Neuronal stem cell (in vitro differentiated cells): ENCODE measurements at regions not wholly inside any gene's neighbourhood (a gene's known extent, or its start where the extent isn't known, plus 50 kb on each side); places are given as distances from the start of the nearest gene placed in this dataset.

ENCODE experiments used
- DNase-seq: peaks from one replicate; pipeline ENCODE4 v3.0.0-alpha.2; 2013; ENCODE audit warnings: low spot score
- H2AFZ ChIP-seq: one replicate; pipeline ENCODE4 v1.6.1; 2013; ENCODE audit warnings: mild to moderate bottlenecking, low read length, inconsistent platforms
- H2AK5ac ChIP-seq: 2 replicates; pipeline ENCODE4 v1.6.1; 2013; ENCODE audit warnings: low read depth, mild to moderate bottlenecking, inconsistent platforms, low read length, moderate library complexity, mixed read lengths
- H2BK120ac ChIP-seq: 2 replicates; pipeline ENCODE4 v1.6.1; 2013; ENCODE audit warnings: low read depth, mild to moderate bottlenecking, inconsistent platforms, low read length, moderate library complexity, mixed read lengths
- H2BK12ac ChIP-seq: one replicate; pipeline ENCODE4 v1.6.1; 2013; ENCODE audit warnings: low read length, inconsistent platforms
- H2BK15ac ChIP-seq: 2 replicates; pipeline ENCODE4 v1.6.1; 2013; ENCODE audit warnings: mild to moderate bottlenecking, low read length, inconsistent platforms, mixed read lengths
- H2BK5ac ChIP-seq: one replicate; pipeline ENCODE4 v1.6.1; 2013; ENCODE audit warnings: inconsistent platforms, mild to moderate bottlenecking, low read length, moderate library complexity
- H3K14ac ChIP-seq: one replicate; pipeline ENCODE4 v1.6.1; 2013; ENCODE audit warnings: low read length, inconsistent platforms
- H3K18ac ChIP-seq: 2 replicates; pipeline ENCODE4 v1.6.1; 2013; ENCODE audit warnings: low read length, inconsistent platforms
- H3K23ac ChIP-seq: 2 replicates; pipeline ENCODE4 v1.6.1; 2013; ENCODE audit warnings: low read depth, mild to moderate bottlenecking, mixed read lengths, low read length, inconsistent platforms; ENCODE audit not compliant: poor library complexity
- H3K27ac ChIP-seq: replicated peaks from 3 replicates; pipeline ENCODE4 v1.5.1; 2013; ENCODE audit warnings: low read length, inconsistent platforms
- H3K27me3 ChIP-seq, 3 experiments: 2 replicates each; pipeline ENCODE4 v1.6.1; 2013; ENCODE audit warnings: low read length in 3 of 3, mild to moderate bottlenecking in 2 of 3, inconsistent platforms in 1 of 3, low read depth in 1 of 3, mixed read lengths in 1 of 3, moderate library complexity in 1 of 3; ENCODE audit not compliant: control insufficient read depth in 3 of 3, insufficient read depth in 3 of 3
- H3K36me3 ChIP-seq, 2 donors: replicated peaks in 1 of 2; 2 replicates each; pipeline ENCODE4 v1.6.1; 2013; ENCODE audit warnings: low read length in 2 of 2; ENCODE audit not compliant: control insufficient read depth in 2 of 2, insufficient read depth in 2 of 2
- H3K4ac ChIP-seq: 2 replicates; pipeline ENCODE4 v1.6.1; 2013; ENCODE audit warnings: inconsistent platforms, mild to moderate bottlenecking, low read length, moderate library complexity
- H3K4me1 ChIP-seq, 2 donors: 1 replicate in 1 of 2; 2 replicates in 1 of 2; pipeline ENCODE4 v1.6.1; 2013; ENCODE audit warnings: low read length in 2 of 2, low read depth in 1 of 2; ENCODE audit not compliant: control insufficient read depth in 2 of 2, insufficient read depth in 1 of 2
- H3K4me2 ChIP-seq: one replicate; pipeline ENCODE4 v1.6.1; 2013; ENCODE audit warnings: mild to moderate bottlenecking, low read length, inconsistent platforms; ENCODE audit not compliant: insufficient read depth, poor library complexity, severe bottlenecking
- H3K4me3 ChIP-seq, 2 donors: 2 replicates each; pipeline ENCODE4 v1.5.1; 2013; ENCODE audit warnings: low read length in 2 of 2, mild to moderate bottlenecking in 2 of 2, inconsistent platforms in 1 of 2, moderate library complexity in 1 of 2
- H3K79me1 ChIP-seq: one replicate; pipeline ENCODE4 v1.6.1; 2013; ENCODE audit warnings: low read depth, mild to moderate bottlenecking, inconsistent platforms, low read length, moderate library complexity
- H3K9ac ChIP-seq: one replicate; pipeline ENCODE4 v1.6.1; 2013; ENCODE audit warnings: mild to moderate bottlenecking, low read depth, low read length, inconsistent platforms; ENCODE audit not compliant: poor library complexity
- H3K9me3 ChIP-seq, 2 donors: replicated peaks in 1 of 2; 2 replicates each; pipeline versions ENCODE3 to v1.6.1; 2013; ENCODE audit warnings: low read length in 2 of 2, mild to moderate bottlenecking in 2 of 2, inconsistent platforms in 1 of 2, low read depth in 1 of 2, mixed read lengths in 1 of 2, moderate library complexity in 1 of 2; ENCODE audit not compliant: control insufficient read depth in 2 of 2, insufficient read depth in 1 of 2
- H4K8ac ChIP-seq: one replicate; pipeline ENCODE4 v1.6.1; 2013; ENCODE audit warnings: low read depth, mild to moderate bottlenecking, inconsistent platforms, low read length, moderate library complexity
- H4K91ac ChIP-seq: one replicate; pipeline ENCODE4 v1.6.1; 2013; ENCODE audit warnings: low read length, low read depth, mild to moderate bottlenecking, inconsistent platforms; ENCODE audit not compliant: poor library complexity
- WGBS, 2 donors: extraction: QIAGEN DNeasy Blood & Tissue Kit; methylation state at CpG; one replicate each; pipeline ENCODE4 v1.1.7; 2013; ENCODE audit warnings: missing lambda C conversion rate in 2 of 2, mixed read lengths in 1 of 2; ENCODE audit not compliant: insufficient read length in 2 of 2, insufficient replicate concordance in 1 of 2; ENCODE audit errors: extremely low coverage in 2 of 2; 5-methylcytosine and 5-hydroxymethylcytosine counted together

- Histone ChIP-seq H2BK15ac (no peak overlapping the region), H3K9me3 (no peaks in the 10 kb centered on the region), H2AK5ac (no peak overlapping the region), H3K4me2 (no peak overlapping the region), H2AFZ (peak overlapping the region; percentile 23), H3K14ac (no peak overlapping the region), H3K36me3 (no peaks in the 10 kb centered on the region), H3K18ac (no peak overlapping the region), H3K27ac (no peak overlapping the region), H3K27me3 (no peaks in the 10 kb centered on the region), H4K8ac (no peak overlapping the region), H3K4me3 (no peak overlapping the region), H4K91ac (no peak overlapping the region), H3K79me1 (no peaks in the 10 kb centered on the region), H3K4me1 (peaks cover 0 to 3% of the 10 kb centered on the region in 2 donors), H3K9ac (no peak overlapping the region), H3K4ac (no peak overlapping the region), H2BK5ac (no peak overlapping the region), H2BK120ac (no peak overlapping the region), H3K23ac (no peak overlapping the region), H2BK12ac (no peak overlapping the region)
- no CpG with 5 or more reads among the region's 6 CpGs for WGBS, 2 donors
- no peak for DNase-seq
Observed at GRCh38 chr5:110086658-110087388, 397.1 kb downstream of the MAN2A1 start.

- Histone ChIP-seq H3K23ac (no peak overlapping the region), H2AFZ (no peak overlapping the region), H4K91ac (no peak overlapping the region), H3K36me3 (no peaks in the 10 kb centered on the region), H3K27ac (no peak overlapping the region), H3K4me3 (no peak overlapping the region), H4K8ac (no peak overlapping the region), H3K4ac (no peak overlapping the region), H3K9ac (no peak overlapping the region), H3K14ac (no peak overlapping the region), H3K79me1 (no peaks in the 10 kb centered on the region), H2BK5ac (no peak overlapping the region), H3K9me3 (no peaks in the 10 kb centered on the region), H3K18ac (no peak overlapping the region), H3K4me2 (no peak overlapping the region), H3K27me3 (no peaks in the 10 kb centered on the region), H2AK5ac (no peak overlapping the region), H2BK15ac (no peak overlapping the region), H3K4me1 (peaks cover 0 to 3% of the 10 kb centered on the region in 2 donors), H2BK12ac (no peak overlapping the region), H2BK120ac (no peak overlapping the region)
- WGBS, 2 donors: no CpG with 5 or more reads among the region's 7 CpGs
- no peak for DNase-seq
Observed at GRCh38 chr5:110087829-110088228, 398.1 kb downstream of the MAN2A1 start.

GRCh38 chr5:110088676-110089436 lies 399.1 kb downstream of the MAN2A1 start:
- no CpG with 5 or more reads among the region's 1 CpG for WGBS, 2 donors
- Histone ChIP-seq H2BK120ac (no peak overlapping the region), H3K27ac (no peak overlapping the region), H2AK5ac (no peak overlapping the region), H3K9me3 (no peaks in the 10 kb centered on the region), H4K91ac (no peak overlapping the region), H2BK5ac (no peak overlapping the region), H3K4me2 (no peak overlapping the region), H3K9ac (no peak overlapping the region), H4K8ac (no peak overlapping the region), H3K4me3 (no peak overlapping the region), H3K27me3 (no peaks in the 10 kb centered on the region), H3K4ac (no peak overlapping the region), H3K14ac (no peak overlapping the region), H3K18ac (no peak overlapping the region), H2BK15ac (no peak overlapping the region), H3K36me3 (no peaks in the 10 kb centered on the region), H3K23ac (no peak overlapping the region), H3K4me1 (peaks cover 0 to 6% of the 10 kb centered on the region in 2 donors), H3K79me1 (no peaks in the 10 kb centered on the region), H2BK12ac (no peak overlapping the region), H2AFZ (peak overlapping the region; percentile 41)
- DNase-seq: no peak
